ENCODE measurements at regions not wholly inside any gene's neighbourhood (a gene's known extent, or its start where the extent isn't known, plus 50 kb on each side); places are given as distances from the start of the nearest gene placed in this dataset.

GRCh38 chr2:71962911-71963694 is 184.6 kb downstream of the CYP26B1 start:
- ChIA-PET SMC1A (ENCODE audit: uncharacterized antibody, unreplicated experiment) (no interaction called here), POLR2A (no interaction called here), RAD21 (ENCODE audit: unreplicated experiment) (no interaction called here), CTCF (no interaction called here)
- Histone ChIP-seq H3K9me3 (replicated peaks; ENCODE audit: control insufficient read depth, insufficient read depth, low read length) (no peaks in the 10 kb centered on the region; the same call in 2 of the 3 replicates), H3K9ac (ENCODE audit: control insufficient read depth, insufficient read depth, low read length) (no peak overlapping the region), H2AFZ (ENCODE audit: control insufficient read depth, low read depth, low read length) (no peak overlapping the region), H3K27me3 (replicated peaks in 1 of 2; ENCODE audit: control insufficient read depth in 2 of 2, insufficient read depth in 2 of 2, low read length in 1 of 2) (no peaks in the 10 kb centered on the region), H4K20me1 (ENCODE audit: control insufficient read depth, insufficient read depth) (no peaks in the 10 kb centered on the region), H3K4me1 (ENCODE audit: control insufficient read depth, insufficient read depth, low read length) (no peaks in the 10 kb centered on the region), H3K79me2 (ENCODE audit: control insufficient read depth, insufficient read depth, low read length) (no peaks in the 10 kb centered on the region), H3K27ac (ENCODE audit: control insufficient read depth, insufficient read depth) (no peak overlapping the region), H3K4me2 (ENCODE audit: control insufficient read depth, insufficient read depth) (no peak overlapping the region), H3K4me3 (no peak overlapping the region), H3K36me3 (ENCODE audit: control insufficient read depth in 2 of 2, insufficient read depth in 2 of 2, low read length in 1 of 2) (no peaks in the 10 kb centered on the region)
- ATAC-seq, result no peak
- DNase-seq (ENCODE audit: low read depth, low spot score), result no peak
- no peak for FAIRE-seq
- TF ChIP-seq, protein P1, sequence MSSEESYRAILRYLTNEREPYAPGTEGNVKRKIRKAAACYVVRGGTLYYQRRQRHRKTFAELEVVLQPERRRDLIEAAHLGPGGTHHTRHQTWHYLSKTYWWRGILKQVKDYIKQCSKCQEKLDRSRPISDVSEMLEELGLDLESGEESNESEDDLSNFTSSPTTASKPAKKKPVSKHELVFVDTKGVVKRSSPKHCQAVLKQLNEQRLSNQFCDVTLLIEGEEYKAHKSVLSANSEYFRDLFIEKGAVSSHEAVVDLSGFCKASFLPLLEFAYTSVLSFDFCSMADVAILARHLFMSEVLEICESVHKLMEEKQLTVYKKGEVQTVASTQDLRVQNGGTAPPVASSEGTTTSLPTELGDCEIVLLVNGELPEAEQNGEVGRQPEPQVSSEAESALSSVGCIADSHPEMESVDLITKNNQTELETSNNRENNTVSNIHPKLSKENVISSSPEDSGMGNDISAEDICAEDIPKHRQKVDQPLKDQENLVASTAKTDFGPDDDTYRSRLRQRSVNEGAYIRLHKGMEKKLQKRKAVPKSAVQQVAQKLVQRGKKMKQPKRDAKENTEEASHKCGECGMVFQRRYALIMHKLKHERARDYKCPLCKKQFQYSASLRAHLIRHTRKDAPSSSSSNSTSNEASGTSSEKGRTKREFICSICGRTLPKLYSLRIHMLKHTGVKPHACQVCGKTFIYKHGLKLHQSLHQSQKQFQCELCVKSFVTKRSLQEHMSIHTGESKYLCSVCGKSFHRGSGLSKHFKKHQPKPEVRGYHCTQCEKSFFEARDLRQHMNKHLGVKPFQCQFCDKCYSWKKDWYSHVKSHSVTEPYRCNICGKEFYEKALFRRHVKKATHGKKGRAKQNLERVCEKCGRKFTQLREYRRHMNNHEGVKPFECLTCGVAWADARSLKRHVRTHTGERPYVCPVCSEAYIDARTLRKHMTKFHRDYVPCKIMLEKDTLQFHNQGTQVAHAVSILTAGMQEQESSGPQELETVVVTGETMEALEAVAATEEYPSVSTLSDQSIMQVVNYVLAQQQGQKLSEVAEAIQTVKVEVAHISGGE (CRISPR knock-in tag; IDR thresholded peaks at IDR 0.05), result no peak
- TF ChIP-seq NFIC (IDR thresholded peaks at IDR 0.05; ENCODE audit: low read depth, low read length), result no peak
- no peak for TF ChIP-seq SUPT20H (IDR thresholded peaks at IDR 0.05; ENCODE audit: borderline replicate concordance, control insufficient read depth, low read depth, low read length)
- TF ChIP-seq RB1 (IDR thresholded peaks at IDR 0.05; ENCODE audit: borderline replicate concordance), result no peak
- TF ChIP-seq LARP7 (IDR thresholded peaks at IDR 0.05), result no peak
- no peak for TF ChIP-seq IRF5 (IDR thresholded peaks at IDR 0.05; ENCODE audit: borderline replicate concordance)
- TF ChIP-seq, protein P2, sequence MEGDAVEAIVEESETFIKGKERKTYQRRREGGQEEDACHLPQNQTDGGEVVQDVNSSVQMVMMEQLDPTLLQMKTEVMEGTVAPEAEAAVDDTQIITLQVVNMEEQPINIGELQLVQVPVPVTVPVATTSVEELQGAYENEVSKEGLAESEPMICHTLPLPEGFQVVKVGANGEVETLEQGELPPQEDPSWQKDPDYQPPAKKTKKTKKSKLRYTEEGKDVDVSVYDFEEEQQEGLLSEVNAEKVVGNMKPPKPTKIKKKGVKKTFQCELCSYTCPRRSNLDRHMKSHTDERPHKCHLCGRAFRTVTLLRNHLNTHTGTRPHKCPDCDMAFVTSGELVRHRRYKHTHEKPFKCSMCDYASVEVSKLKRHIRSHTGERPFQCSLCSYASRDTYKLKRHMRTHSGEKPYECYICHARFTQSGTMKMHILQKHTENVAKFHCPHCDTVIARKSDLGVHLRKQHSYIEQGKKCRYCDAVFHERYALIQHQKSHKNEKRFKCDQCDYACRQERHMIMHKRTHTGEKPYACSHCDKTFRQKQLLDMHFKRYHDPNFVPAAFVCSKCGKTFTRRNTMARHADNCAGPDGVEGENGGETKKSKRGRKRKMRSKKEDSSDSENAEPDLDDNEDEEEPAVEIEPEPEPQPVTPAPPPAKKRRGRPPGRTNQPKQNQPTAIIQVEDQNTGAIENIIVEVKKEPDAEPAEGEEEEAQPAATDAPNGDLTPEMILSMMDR (IDR thresholded peaks at IDR 0.05 in 2 of 3, conservative IDR thresholded peaks at IDR 0.05 in 1 of 3; ENCODE audit: control insufficient read depth in 2 of 3, extremely low read depth in 1 of 3, insufficient read depth in 1 of 3, low read depth in 3 of 3, low read length in 3 of 3), result no peak
- TF ChIP-seq CREB1 (IDR thresholded peaks at IDR 0.05; ENCODE audit: low read depth), result no peak
- no peak for TF ChIP-seq SMAD1 (IDR thresholded peaks at IDR 0.05; ENCODE audit: low read depth, partially characterized antibody)
- no peak for TF ChIP-seq ZNF274 (IDR thresholded peaks at IDR 0.05; ENCODE audit: insufficient read depth, insufficient read length)
- no peak for TF ChIP-seq MTA3 (IDR thresholded peaks at IDR 0.05; ENCODE audit: borderline replicate concordance, low read length)
- no peak for TF ChIP-seq HSF1 (IDR thresholded peaks at IDR 0.05; ENCODE audit: low read depth, low read length)
- TF ChIP-seq RELB (IDR thresholded peaks at IDR 0.05; ENCODE audit: low read depth), result no peak
- in situ Hi-C loops (cut with MboI), result no loop called here
- 3% methylated on average over 10 of the region's 10 CpGs for WGBS (ENCODE audit: insufficient coverage, insufficient replicate concordance, low lambda C conversion rate, missing lambda C conversion rate)
- BruUV-seq (replicated peaks), result no TSS peak
- intact Hi-C loops (cut with micrococcal nuclease; ENCODE audit: unreplicated experiment), result no loop called here

Measured in GM12878 (cell line).